Gastroesophageal sphincter (tissue), 4 donors: ENCODE measurements at regions not wholly inside any gene's neighbourhood (a gene's known extent, or its start where the extent isn't known, plus 50 kb on each side); places are given as distances from the start of the nearest gene placed in this dataset.

Experiments used
- ATAC-seq: fragments of 150-250 bp; one replicate; pipeline ENCODE4 v1.9.1; 2016; ENCODE audit warnings: mild to moderate bottlenecking, moderate library complexity
- H3K27ac ChIP-seq, 4 donors: fragments of 200-600 bp; sonication (generic) in 3 of 4; 1 replicate in 3 of 4; 2 replicates in 1 of 4; pipeline ENCODE4 v1.5.1; 2016 to 2019
- H3K27me3 ChIP-seq: fragments of 200-600 bp; sonication (generic); one replicate; pipeline ENCODE4 v1.5.1; 2019
- H3K36me3 ChIP-seq, 2 donors: fragments of 200-600 bp; sonication (generic); one replicate each; pipeline ENCODE4 v1.5.1; 2019; ENCODE audit warnings: control low read depth in 1 of 2
- H3K4me1 ChIP-seq, 3 donors: fragments of 200-600 bp; sonication (generic); 1 replicate in 2 of 3; 2 replicates in 1 of 3; pipeline ENCODE4 v1.5.1; 2016 to 2019; ENCODE audit warnings: control low read depth in 2 of 3
- H3K4me3 ChIP-seq, 2 donors: fragments of 200-600 bp; sonication (generic); one replicate each; pipeline ENCODE4 v1.5.1; 2019; ENCODE audit warnings: mild to moderate bottlenecking in 1 of 2, moderate library complexity in 1 of 2
- H3K9me3 ChIP-seq, 3 donors: fragments of 200-600 bp; sonication (generic); one replicate each; pipeline ENCODE4 v1.5.1; 2017 to 2019; ENCODE audit warnings: control low read depth in 2 of 3
- EP300 ChIP-seq: sonication (generic); formaldehyde crosslinking; IDR thresholded peaks from one replicate; pipeline ENCODE4 v1.6.1; 2017; ENCODE audit warnings: antibody characterized with exemption, mild to moderate bottlenecking
- POLR2A ChIP-seq, 2 donors: fragments of 450-650 bp; IDR thresholded peaks; one replicate each; pipeline ENCODE4 v1.6.1; 2017; ENCODE audit warnings: antibody characterized with exemption in 2 of 2, mild to moderate bottlenecking in 2 of 2, moderate library complexity in 1 of 2
- POLR2AphosphoS5 ChIP-seq: sonication (generic); formaldehyde crosslinking; IDR thresholded peaks from one replicate; pipeline ENCODE4 v1.6.1; 2017; ENCODE audit warnings: antibody characterized with exemption
- WGBS, 2 donors: methylation state at CpG; one replicate each; pipeline ENCODE4 v1.1.5; 2018; ENCODE audit warnings: low coverage in 1 of 2; 5-methylcytosine and 5-hydroxymethylcytosine counted together
- TF ChIP-seq, protein P1 (sequence below), 4 experiments: fragments of 200-600 bp in 2 of 4; fragments of 450-650 bp in 2 of 4; sonication (generic) in 1 of 4; IDR thresholded peaks; one replicate each; pipeline ENCODE4 v1.5.1; 2017 to 2019; ENCODE audit warnings: antibody characterized with exemption in 4 of 4, mild to moderate bottlenecking in 2 of 4, moderate library complexity in 2 of 4

DNA sequence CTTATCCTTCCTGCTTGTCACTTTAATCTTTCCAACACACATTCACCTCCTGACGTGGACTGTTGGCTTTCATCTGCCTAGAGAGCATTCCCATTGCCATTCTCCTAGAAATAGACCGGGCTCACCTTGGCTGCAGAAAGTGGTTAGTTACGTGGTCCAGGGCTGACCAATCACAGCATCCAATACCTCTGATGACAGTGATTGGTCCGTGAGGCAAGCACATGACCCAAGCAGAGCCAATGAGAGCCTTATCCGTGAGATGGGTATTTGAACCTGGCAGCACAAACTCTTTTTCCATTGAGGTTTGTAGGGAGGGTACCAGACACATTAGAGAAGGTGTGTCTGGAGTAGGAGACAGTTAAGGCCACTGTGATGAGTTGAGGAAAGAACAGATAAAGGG, 85.8 kb downstream of the MIAT start:
- H3K4me1 ChIP-seq, result no peaks in the 10 kb centered on the region
- H3K4me3 ChIP-seq, result no peak overlapping the region
- TF ChIP-seq, protein P1, sequence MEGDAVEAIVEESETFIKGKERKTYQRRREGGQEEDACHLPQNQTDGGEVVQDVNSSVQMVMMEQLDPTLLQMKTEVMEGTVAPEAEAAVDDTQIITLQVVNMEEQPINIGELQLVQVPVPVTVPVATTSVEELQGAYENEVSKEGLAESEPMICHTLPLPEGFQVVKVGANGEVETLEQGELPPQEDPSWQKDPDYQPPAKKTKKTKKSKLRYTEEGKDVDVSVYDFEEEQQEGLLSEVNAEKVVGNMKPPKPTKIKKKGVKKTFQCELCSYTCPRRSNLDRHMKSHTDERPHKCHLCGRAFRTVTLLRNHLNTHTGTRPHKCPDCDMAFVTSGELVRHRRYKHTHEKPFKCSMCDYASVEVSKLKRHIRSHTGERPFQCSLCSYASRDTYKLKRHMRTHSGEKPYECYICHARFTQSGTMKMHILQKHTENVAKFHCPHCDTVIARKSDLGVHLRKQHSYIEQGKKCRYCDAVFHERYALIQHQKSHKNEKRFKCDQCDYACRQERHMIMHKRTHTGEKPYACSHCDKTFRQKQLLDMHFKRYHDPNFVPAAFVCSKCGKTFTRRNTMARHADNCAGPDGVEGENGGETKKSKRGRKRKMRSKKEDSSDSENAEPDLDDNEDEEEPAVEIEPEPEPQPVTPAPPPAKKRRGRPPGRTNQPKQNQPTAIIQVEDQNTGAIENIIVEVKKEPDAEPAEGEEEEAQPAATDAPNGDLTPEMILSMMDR (IDR thresholded peaks at IDR 0.05), result no peak
- TF ChIP-seq POLR2A (IDR thresholded peaks at IDR 0.05), result no peak
- no peak for TF ChIP-seq EP300
- TF ChIP-seq POLR2AphosphoS5, result no peak
- no peak for ATAC-seq
- no peaks in the 10 kb centered on the region for H3K27me3 ChIP-seq
- H3K36me3 ChIP-seq, result peaks cover 0 to 6% of the 10 kb centered on the region in 2 donors
- no peak overlapping the region for H3K27ac ChIP-seq
- no peaks in the 10 kb centered on the region for H3K9me3 ChIP-seq
- 71 to 76% methylated on average over 2 to 4 of the region's 5 CpGs for WGBS, 2 donors

DNA sequence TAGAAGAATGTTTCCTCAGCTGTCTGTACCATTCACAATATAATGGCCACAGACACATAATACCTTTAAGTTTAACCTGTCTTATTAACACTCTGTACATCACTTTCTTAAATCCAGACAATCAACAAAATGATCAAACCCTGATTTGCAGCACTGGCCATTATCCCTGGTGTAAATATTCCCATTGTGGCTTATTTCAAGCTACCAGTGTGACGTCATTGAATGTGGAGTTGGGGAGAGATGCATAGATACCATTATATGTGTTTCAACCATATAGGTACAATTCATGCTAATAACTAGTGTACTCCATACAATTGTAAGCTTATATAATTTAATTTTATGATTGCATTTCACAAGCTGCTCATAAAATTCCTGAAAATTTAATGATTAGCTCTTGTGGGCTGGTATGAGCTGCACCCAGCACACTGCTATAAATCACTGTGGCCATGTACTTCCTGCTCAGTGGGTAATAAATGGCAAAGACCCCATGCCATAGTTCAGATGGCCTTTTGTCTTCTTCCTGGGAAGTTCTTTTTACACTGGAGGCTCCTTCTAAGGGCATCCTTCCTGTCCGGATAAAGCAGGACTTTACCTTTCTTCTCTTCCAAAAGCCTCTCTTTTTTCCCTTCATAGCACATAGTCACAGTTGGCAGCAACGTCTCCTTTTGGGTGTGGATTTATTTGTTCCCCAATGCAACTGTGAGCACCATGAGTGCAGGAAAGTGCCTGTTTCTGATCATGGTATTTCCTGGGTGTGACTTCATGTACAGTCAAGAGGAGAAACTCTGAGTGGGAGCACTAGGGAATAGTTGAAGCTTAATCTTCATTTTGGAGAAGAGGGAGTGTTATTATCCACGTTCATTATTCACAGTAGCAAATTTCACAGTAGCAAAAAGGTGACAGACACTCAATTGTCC, 87.8 kb downstream of the MIAT start:
- Histone ChIP-seq H3K9me3 (no peaks in the 10 kb centered on the region), H3K36me3 (peaks cover 0 to 4% of the 10 kb centered on the region in 2 donors), H3K27ac (no peak overlapping the region), H3K4me3 (no peak overlapping the region), H3K27me3 (no peaks in the 10 kb centered on the region), H3K4me1 (no peaks in the 10 kb centered on the region)
- TF ChIP-seq, protein P1 (IDR thresholded peaks at IDR 0.05), result no peak
- TF ChIP-seq EP300, result no peak
- no peak for TF ChIP-seq POLR2A (IDR thresholded peaks at IDR 0.05)
- TF ChIP-seq POLR2AphosphoS5, result no peak
- 66 to 76% methylated on average over 4 of the region's 4 CpGs for WGBS, 2 donors
- ATAC-seq, result no peak

DNA sequence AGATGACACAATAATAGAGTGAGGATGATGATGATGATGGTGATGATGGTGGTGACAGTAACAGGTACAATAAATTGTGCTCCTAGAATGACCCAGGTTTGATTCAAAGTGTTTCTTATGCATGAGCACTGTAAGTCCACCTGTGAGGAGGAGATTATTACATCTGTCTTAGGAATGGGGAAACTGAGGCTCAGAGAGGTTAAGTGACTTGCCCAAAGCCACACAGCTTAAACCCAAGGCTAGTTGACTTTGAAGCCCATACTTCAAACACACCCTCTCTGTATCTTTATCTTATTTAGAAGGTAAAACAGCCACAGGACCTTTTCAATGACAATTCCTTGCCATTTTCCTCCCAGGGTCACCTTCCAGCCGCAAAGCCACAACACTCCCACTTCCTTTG, 88.9 kb downstream of the MIAT start:
- H3K4me1 ChIP-seq, result peaks cover 0 to 4% (median 0%) of the 10 kb centered on the region in 3 donors
- ATAC-seq, result no peak
- TF ChIP-seq POLR2A (IDR thresholded peaks at IDR 0.05) (no peak), POLR2AphosphoS5 (no peak), EP300 (no peak)
- TF ChIP-seq, protein P1 (IDR thresholded peaks at IDR 0.05), result no peak
- 70% methylated on average over 1 of the region's 1 CpG; no CpG with 5 or more reads in 1 of the 2 donors for WGBS, 2 donors
- no peaks in the 10 kb centered on the region for H3K9me3 ChIP-seq
- H3K27ac ChIP-seq, result no peak overlapping the region
- H3K27me3 ChIP-seq, result no peaks in the 10 kb centered on the region
- H3K36me3 ChIP-seq, result no peaks in the 10 kb centered on the region
- H3K4me3 ChIP-seq, result no peak overlapping the region

DNA sequence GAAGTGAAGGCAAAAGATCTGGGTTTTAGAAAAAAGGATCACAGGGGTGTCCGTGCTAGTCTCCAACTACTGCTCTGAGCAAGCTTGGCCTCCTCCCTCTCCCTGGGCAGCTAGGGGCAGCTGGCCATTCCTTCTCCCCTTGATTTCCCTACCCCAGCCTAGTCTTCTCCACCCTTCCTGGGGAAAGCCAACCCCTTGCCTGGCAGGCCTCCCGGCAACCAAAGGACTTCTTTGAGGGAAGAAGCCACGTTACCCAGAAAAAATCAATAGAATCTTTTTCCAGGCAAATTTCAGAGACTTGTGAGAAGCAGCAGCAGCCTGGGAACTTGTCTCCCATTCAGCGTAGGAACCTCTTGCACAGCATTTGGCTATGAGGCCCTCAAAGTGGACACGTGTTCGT, 91.5 kb downstream of the MIAT start:
- whole genome bisulfite sequencing, 2 donors, result 72 to 100% methylated on average over 1 to 4 of the region's 6 CpGs
- no peak for ATAC-seq
- TF ChIP-seq EP300 (no peak), POLR2A (IDR thresholded peaks at IDR 0.05) (no peak), POLR2AphosphoS5 (no peak)
- TF ChIP-seq, protein P1 (IDR thresholded peaks at IDR 0.05), result no peak
- H3K27me3 ChIP-seq, result no peaks in the 10 kb centered on the region
- H3K27ac ChIP-seq, result no peak overlapping the region
- H3K36me3 ChIP-seq, result no peaks in the 10 kb centered on the region
- no peaks in the 10 kb centered on the region for H3K9me3 ChIP-seq
- H3K4me1 ChIP-seq, result peaks cover 0 to 6% (median 0%) of the 10 kb centered on the region in 3 donors
- no peak overlapping the region for H3K4me3 ChIP-seq

DNA sequence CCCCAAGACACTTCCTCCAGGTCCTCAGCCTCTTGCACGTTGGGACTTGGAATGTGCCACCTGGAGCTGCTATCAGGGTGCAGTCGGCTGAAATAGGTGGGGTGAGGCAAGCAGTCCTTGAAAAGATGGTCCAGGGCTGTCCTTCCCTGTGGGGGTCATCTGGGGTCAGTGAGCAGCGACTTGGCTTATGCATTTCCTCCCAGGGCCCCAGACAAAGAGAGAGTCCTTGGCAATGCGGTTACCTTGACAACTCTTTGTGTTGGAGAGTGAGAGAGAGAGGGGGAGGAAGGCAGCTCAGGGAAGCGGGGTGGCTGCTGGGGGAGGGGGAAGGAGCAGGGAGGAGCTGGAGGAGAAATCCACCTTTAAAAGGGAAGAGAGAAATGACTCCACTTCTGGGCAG, 93.8 kb downstream of the MIAT start:
- H3K36me3 ChIP-seq, result no peaks in the 10 kb centered on the region
- H3K27me3 ChIP-seq, result no peaks in the 10 kb centered on the region
- WGBS, 2 donors, result no CpG with 5 or more reads among the region's 5 CpGs
- no peaks in the 10 kb centered on the region for H3K9me3 ChIP-seq
- ATAC-seq, result no peak
- no peak overlapping the region for H3K4me3 ChIP-seq
- no peak overlapping the region for H3K27ac ChIP-seq
- H3K4me1 ChIP-seq, result peaks cover 0 to 7% (median 0%) of the 10 kb centered on the region in 3 donors
- TF ChIP-seq EP300 (no peak), POLR2A (IDR thresholded peaks at IDR 0.05) (no peak), POLR2AphosphoS5 (no peak)
- TF ChIP-seq, protein P1 (IDR thresholded peaks at IDR 0.05), result no peak
